ENCODE measurements at regions not wholly inside any gene's neighbourhood (a gene's known extent, or its start where the extent isn't known, plus 50 kb on each side); places are given as distances from the start of the nearest gene placed in this dataset.

GRCh38 chr5:111948092-111948841 lies 191.3 kb upstream of the NREP start:
- DNase-seq (ENCODE audit: low spot score) (no peak), ATAC-seq (ENCODE audit: insufficient number of reproducible peaks, low FRiP score, low read depth) (peak; percentile 50)
- no peaks in the 10 kb centered on the region for H3K36me3 ChIP-seq
- no peaks in the 10 kb centered on the region for H3K27me3 ChIP-seq (replicated peaks; ENCODE audit: insufficient read depth)
- H3K27ac ChIP-seq: no peak overlapping the region
- peaks cover 5 to 17% of the 10 kb centered on the region in 2 donors for H3K4me1 ChIP-seq (ENCODE audit: control insufficient read depth in 1 of 2, low read depth in 2 of 2)
- no peaks in the 10 kb centered on the region for H3K9me3 ChIP-seq
- H3K4me3 ChIP-seq: no peak overlapping the region
- TF ChIP-seq CTCF (IDR thresholded peaks at IDR 0.05): no peak

- TF ChIP-seq CTCF (IDR thresholded peaks at IDR 0.05): no peak
- ATAC-seq (ENCODE audit: insufficient number of reproducible peaks, low FRiP score, low read depth): no peak
- H3K9me3 ChIP-seq: no peaks in the 10 kb centered on the region
Observed at GRCh38 chr5:111946556-111946955, 189.6 kb upstream of the NREP start.

GRCh38 chr5:111945535-111945934 lies 188.5 kb upstream of the NREP start:
- ATAC-seq (ENCODE audit: insufficient number of reproducible peaks, low FRiP score, low read depth): no peak

More at GRCh38 chr5:111946556-111946955, 189.6 kb upstream of the NREP start:
- no peak overlapping the region for H3K27ac ChIP-seq
- DNase-seq (ENCODE audit: low spot score): no peak
- no peaks in the 10 kb centered on the region for H3K36me3 ChIP-seq
- peaks cover 2 to 14% of the 10 kb centered on the region in 2 donors for H3K4me1 ChIP-seq (ENCODE audit: control insufficient read depth in 1 of 2, low read depth in 2 of 2)
- no peaks in the 10 kb centered on the region for H3K27me3 ChIP-seq (replicated peaks; ENCODE audit: insufficient read depth)
- no peak overlapping the region for H3K4me3 ChIP-seq

GRCh38 chr5:111942661-111943401 lies 185.8 kb upstream of the NREP start:
- no peak for DNase-seq (ENCODE audit: low spot score)
- Histone ChIP-seq H3K4me1 (ENCODE audit: control insufficient read depth in 1 of 2, low read depth in 2 of 2) (peaks cover 0 to 3% of the 10 kb centered on the region in 2 donors), H3K36me3 (no peaks in the 10 kb centered on the region), H3K27me3 (replicated peaks; ENCODE audit: insufficient read depth) (no peaks in the 10 kb centered on the region), H3K4me3 (no peak overlapping the region), H3K9me3 (no peaks in the 10 kb centered on the region), H3K27ac (no peak overlapping the region)
- ATAC-seq (ENCODE audit: insufficient number of reproducible peaks, low FRiP score, low read depth): no peak
- no peak for TF ChIP-seq CTCF (IDR thresholded peaks at IDR 0.05)

More at GRCh38 chr5:111945535-111945934, 188.5 kb upstream of the NREP start:
- no peaks in the 10 kb centered on the region for H3K27me3 ChIP-seq (replicated peaks; ENCODE audit: insufficient read depth)
- H3K9me3 ChIP-seq: no peaks in the 10 kb centered on the region
- peaks cover 2 to 14% of the 10 kb centered on the region in 2 donors for H3K4me1 ChIP-seq (ENCODE audit: control insufficient read depth in 1 of 2, low read depth in 2 of 2)
- H3K36me3 ChIP-seq: no peaks in the 10 kb centered on the region
- no peak for DNase-seq (ENCODE audit: low spot score)
- H3K4me3 ChIP-seq: no peak overlapping the region
- no peak overlapping the region for H3K27ac ChIP-seq
- no peak for TF ChIP-seq CTCF (IDR thresholded peaks at IDR 0.05)

- Histone ChIP-seq H3K9me3 (no peaks in the 10 kb centered on the region), H3K4me1 (ENCODE audit: control insufficient read depth in 1 of 2, low read depth in 2 of 2) (no peaks in the 10 kb centered on the region), H3K36me3 (no peaks in the 10 kb centered on the region), H3K27me3 (replicated peaks; ENCODE audit: insufficient read depth) (no peaks in the 10 kb centered on the region), H3K27ac (no peak overlapping the region), H3K4me3 (no peak overlapping the region)
- no peak for TF ChIP-seq CTCF (IDR thresholded peaks at IDR 0.05)
- DNase-seq (ENCODE audit: low spot score) (no peak), ATAC-seq (ENCODE audit: insufficient number of reproducible peaks, low FRiP score, low read depth) (no peak)
Observed at GRCh38 chr5:111942201-111942600, 185.2 kb upstream of the NREP start.

Measured in thoracic aorta (tissue), 2 donors.